ENCODE measurements at regions not wholly inside any gene's neighbourhood (a gene's known extent, or its start where the extent isn't known, plus 50 kb on each side); places are given as distances from the start of the nearest gene placed in this dataset.

DNA sequence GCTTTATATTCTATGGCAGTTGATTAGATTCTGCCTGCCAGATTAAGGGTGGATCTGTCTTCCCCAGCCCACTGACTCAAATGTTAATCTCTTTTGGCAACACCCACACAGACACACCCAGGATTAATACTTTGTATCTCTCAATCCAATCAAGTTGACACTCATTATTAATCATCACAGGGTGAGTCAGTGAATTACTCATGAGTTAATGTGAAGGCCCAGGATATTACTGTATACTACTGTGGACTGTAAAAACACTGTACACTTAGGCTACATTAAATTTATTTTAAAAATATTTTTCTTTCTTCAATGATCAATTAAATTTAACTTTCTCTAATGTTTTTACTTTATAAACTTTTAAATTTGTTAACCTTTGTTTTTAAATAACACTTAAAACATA lies 87.7 kb downstream of the NAP1L3 start:
- H3K27ac ChIP-seq = no peak overlapping the region
- no peaks in the 10 kb centered on the region for H3K36me3 ChIP-seq (replicated peaks in 1 of 2)
- intact Hi-C loops (cut with DNase I) = no loop called here
- H3K9me3 ChIP-seq (replicated peaks in 1 of 3) = no peaks in the 10 kb centered on the region
- TF ChIP-seq, protein P1, sequence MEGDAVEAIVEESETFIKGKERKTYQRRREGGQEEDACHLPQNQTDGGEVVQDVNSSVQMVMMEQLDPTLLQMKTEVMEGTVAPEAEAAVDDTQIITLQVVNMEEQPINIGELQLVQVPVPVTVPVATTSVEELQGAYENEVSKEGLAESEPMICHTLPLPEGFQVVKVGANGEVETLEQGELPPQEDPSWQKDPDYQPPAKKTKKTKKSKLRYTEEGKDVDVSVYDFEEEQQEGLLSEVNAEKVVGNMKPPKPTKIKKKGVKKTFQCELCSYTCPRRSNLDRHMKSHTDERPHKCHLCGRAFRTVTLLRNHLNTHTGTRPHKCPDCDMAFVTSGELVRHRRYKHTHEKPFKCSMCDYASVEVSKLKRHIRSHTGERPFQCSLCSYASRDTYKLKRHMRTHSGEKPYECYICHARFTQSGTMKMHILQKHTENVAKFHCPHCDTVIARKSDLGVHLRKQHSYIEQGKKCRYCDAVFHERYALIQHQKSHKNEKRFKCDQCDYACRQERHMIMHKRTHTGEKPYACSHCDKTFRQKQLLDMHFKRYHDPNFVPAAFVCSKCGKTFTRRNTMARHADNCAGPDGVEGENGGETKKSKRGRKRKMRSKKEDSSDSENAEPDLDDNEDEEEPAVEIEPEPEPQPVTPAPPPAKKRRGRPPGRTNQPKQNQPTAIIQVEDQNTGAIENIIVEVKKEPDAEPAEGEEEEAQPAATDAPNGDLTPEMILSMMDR (IDR thresholded peaks at IDR 0.05) = no peak
- no peak for TF ChIP-seq POLR2A (IDR thresholded peaks at IDR 0.05)
- H3K4me1 ChIP-seq (replicated peaks in 1 of 2) = no peaks in the 10 kb centered on the region
- H3K4me3 ChIP-seq = no peak overlapping the region
- no peak for DNase-seq
- H3K27me3 ChIP-seq = no peaks in the 10 kb centered on the region

DNA sequence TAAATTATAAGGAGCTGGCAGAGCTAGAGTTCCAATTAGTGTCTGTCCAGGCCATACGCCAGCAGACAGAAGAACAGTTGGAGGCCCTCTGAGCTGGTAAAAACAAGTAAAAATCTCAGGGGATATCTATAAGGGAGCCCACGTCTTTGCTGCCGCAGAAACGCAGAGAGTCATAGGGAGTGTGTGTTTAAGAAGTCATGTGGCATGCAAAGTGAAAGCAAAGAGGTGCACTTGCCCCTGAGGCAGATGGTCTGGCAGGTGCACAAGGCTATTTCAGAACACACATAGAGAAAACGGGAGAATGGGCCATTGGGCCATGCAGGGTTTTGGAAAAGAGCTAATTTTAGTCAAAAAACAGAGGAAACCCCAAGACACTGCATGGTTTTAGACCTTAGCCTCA lies 92.7 kb downstream of the NAP1L3 start:
- no peaks in the 10 kb centered on the region for H3K36me3 ChIP-seq (replicated peaks in 1 of 2)
- TF ChIP-seq, protein P1 (IDR thresholded peaks at IDR 0.05) = no peak
- TF ChIP-seq POLR2A (IDR thresholded peaks at IDR 0.05) = no peak
- H3K27ac ChIP-seq = no peak overlapping the region
- DNase-seq = no peak
- H3K9me3 ChIP-seq (replicated peaks in 1 of 3) = no peaks in the 10 kb centered on the region
- intact Hi-C loops (cut with DNase I) = no loop called here
- H3K27me3 ChIP-seq = peaks cover 8% of the 10 kb centered on the region
- H3K4me1 ChIP-seq (replicated peaks in 1 of 2) = no peaks in the 10 kb centered on the region
- 76 to 80% (median 78%) methylated on average over 5 of the region's 5 CpGs for WGBS, 4 donors
- H3K4me3 ChIP-seq = no peak overlapping the region

DNA sequence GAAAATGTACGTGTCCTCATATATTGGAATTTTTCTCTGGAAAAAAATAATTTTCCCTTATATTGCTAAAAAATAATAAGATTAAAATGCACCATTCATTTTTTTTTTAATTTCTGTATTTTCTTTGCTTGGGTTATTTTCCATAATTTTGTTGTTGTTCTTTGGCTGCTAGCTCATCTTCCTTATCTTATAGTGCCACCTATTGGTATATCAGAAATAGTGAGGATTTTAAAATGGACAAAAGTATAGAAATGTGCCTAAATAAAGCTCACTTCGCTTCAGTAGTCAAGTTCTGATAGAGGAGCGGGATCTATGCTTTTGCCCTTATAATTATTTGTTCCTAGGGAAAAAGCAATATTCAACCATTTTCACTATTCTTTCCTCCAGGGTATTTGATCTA lies 134.8 kb downstream of the NAP1L3 start:
- H3K27ac ChIP-seq = no peak overlapping the region
- H3K4me3 ChIP-seq = no peak overlapping the region
- no peaks in the 10 kb centered on the region for H3K4me1 ChIP-seq (replicated peaks in 1 of 2)
- H3K9me3 ChIP-seq (replicated peaks in 1 of 3) = no peaks in the 10 kb centered on the region
- no peaks in the 10 kb centered on the region for H3K36me3 ChIP-seq (replicated peaks in 1 of 2)
- no peak for TF ChIP-seq POLR2A (IDR thresholded peaks at IDR 0.05)
- TF ChIP-seq, protein P1 (IDR thresholded peaks at IDR 0.05) = peak; percentile 37 to 54 (median 44)
- DNase-seq = no peak
- H3K27me3 ChIP-seq = peaks cover 8% of the 10 kb centered on the region
- 46 to 60% (median 50%) methylated on average over 3 of the region's 3 CpGs for WGBS, 4 donors
- intact Hi-C loops (cut with DNase I) = no loop called here

DNA sequence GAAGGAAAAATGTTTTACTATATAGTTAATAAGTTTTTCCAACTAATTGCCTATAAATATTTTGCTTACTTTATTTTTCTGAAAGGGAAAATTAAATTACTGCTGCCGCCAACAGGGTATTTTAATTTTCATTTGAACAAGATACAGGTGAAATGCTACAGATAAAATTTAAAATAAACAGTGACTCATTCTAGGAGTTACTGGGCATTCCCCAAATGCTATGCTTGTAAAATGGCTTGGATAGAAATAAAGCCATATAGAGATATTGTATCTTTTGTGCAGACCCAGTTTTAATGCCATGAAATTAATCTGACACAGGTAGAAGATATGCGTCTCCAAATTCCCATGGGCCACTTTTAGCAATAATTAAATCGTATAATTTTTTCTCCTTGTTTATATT lies 144.5 kb downstream of the NAP1L3 start:
- Histone ChIP-seq H3K4me1 (replicated peaks in 1 of 2) (no peaks in the 10 kb centered on the region), H3K36me3 (replicated peaks in 1 of 2) (no peaks in the 10 kb centered on the region), H3K4me3 (no peak overlapping the region), H3K27me3 (peaks cover 24% of the 10 kb centered on the region), H3K9me3 (replicated peaks in 1 of 3) (no peaks in the 10 kb centered on the region), H3K27ac (no peak overlapping the region)
- no peak for TF ChIP-seq POLR2A (IDR thresholded peaks at IDR 0.05)
- TF ChIP-seq, protein P1 (IDR thresholded peaks at IDR 0.05) = no peak
- WGBS, 4 donors = 80 to 88% (median 87%) methylated on average over 3 of the region's 3 CpGs
- intact Hi-C loops (cut with DNase I) = no loop called here
- DNase-seq = no peak
